ENCODE measurements at regions not wholly inside any gene's neighbourhood (a gene's known extent, or its start where the extent isn't known, plus 50 kb on each side); places are given as distances from the start of the nearest gene placed in this dataset.

GRCh38 chr11:40062616-40063015 is 1396.8 kb downstream of the LRRC4C start:
- DNase-seq: no peak

DNA sequence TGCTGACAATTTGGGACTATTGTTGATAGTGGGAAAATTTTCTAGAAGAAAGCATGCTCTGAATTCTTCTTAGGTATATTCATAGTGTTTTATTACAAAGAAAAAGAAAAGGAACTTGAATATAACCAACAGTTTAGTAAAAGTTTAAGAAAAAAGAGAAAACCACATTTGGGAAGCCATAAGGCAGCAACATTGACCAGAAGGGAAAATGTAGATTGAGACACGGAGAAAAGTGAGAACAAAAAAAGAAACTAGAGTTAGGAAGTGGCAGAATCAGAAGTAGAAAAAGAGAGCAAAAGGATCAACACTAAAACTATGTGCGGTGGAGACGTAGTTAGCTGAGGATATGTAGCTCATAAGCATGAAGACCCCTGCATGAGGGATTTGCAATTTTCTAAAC is 1398.2 kb downstream of the LRRC4C start:
- no peak for DNase-seq

- no peak for DNase-seq
Observed at GRCh38 chr11:40054631-40055030, 1404.8 kb downstream of the LRRC4C start.

GRCh38 chr11:40045312-40045711 is 1414.1 kb downstream of the LRRC4C start:
- DNase-seq: no peak

GRCh38 chr11:40037005-40037404 is 1422.4 kb downstream of the LRRC4C start:
- no peak for DNase-seq

GRCh38 chr11:40032331-40032730 is 1427.1 kb downstream of the LRRC4C start:
- DNase-seq: no peak

- no peak for DNase-seq
Observed at GRCh38 chr11:40030867-40031266, 1428.6 kb downstream of the LRRC4C start.

DNA sequence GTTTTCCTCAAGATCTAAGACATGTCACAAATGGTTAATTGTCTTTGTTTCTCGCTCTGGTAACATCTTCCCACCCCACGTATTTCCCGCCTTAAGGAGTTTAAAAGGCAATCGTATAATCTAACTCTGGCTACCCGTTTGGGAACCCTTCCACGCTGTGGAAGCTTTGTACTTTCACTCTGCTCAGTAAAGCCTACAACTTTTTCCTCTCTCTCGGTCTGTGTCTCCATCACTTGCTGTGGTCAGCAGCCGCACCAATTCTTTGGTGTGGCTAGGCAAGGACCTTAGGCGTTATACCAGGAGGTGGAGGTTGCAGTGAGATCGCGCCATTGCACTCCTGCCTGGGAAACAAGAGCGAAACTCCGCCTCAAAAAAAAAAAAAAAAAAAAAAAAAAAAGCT is 1430.1 kb downstream of the LRRC4C start:
- no peak for DNase-seq

DNA sequence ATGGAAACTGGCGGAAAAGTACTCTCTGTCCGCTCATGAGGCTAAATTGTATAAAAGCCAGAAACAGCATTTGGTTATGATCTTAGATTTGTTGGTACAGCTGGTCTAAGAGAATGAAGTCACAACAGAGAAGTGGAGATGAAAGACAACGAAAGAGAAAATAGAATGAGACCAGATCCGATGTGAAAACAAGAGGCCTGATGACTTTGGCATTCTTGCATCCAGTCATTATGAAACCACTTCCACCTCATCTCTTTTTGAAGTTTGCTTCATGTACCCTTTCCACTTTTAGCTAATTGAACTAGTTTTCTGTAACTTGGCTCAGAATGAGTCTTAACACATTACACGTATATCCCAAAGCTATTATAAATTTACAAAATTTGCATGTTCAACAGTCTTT is 1431.7 kb downstream of the LRRC4C start:
- DNase-seq: no peak

DNA sequence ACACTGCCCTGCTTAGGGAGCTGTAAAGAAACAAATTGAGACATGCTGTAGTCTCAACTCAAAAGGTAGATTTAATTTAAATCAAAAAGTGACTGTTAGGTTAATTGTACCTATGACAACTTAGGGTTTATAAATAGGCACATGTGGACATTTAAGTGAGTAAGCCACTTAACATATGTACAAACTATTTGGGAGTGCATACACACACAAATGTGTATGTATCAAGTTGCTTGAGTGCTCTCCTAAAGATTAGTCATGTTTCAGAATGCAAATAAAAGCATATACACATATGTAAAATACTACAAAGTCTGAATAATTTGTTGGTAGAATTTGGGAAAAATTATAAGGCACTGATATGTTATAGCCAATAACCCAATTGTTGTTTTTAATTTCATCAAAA is 1435.7 kb downstream of the LRRC4C start:
- no peak for DNase-seq

DNA sequence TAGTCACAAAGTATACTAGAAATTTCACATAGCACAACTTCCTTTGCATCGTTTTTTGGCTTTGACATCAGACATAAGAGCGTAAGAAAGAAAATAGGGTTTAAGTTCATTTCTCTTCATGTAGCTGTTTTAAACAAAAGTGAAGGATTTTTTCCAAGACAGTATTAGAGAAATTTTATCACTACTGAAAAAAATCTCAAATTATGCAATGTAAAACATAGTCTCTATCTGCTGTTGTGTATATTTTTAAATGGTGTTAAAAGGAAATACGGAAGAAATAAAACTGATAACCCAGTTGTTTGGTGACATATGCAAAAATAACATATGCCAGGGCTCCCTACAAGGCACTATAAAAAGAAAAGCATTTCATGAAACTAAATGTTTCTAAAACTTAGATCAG is 1449.4 kb downstream of the LRRC4C start:
- DNase-seq: no peak

DNA sequence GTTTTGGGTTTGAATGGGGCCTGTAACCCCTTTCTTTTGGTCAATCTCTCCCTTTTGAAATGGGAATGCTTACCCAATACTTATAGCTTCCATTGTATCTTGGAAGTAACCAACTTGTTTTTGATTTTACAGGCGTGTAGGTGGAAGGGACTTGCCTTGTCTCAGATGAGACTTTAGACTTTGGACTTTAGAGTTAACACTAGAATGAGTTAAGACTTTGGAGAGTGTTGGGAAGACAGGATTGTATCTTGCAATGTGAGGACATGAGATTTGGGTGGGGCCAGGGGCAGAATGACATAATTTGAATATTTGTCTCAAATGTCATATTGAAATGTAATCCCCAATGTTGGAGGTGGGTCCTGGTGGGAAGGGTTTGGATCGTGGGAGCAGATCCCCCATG is 1466.9 kb downstream of the LRRC4C start:
- DNase-seq: no peak

DNA sequence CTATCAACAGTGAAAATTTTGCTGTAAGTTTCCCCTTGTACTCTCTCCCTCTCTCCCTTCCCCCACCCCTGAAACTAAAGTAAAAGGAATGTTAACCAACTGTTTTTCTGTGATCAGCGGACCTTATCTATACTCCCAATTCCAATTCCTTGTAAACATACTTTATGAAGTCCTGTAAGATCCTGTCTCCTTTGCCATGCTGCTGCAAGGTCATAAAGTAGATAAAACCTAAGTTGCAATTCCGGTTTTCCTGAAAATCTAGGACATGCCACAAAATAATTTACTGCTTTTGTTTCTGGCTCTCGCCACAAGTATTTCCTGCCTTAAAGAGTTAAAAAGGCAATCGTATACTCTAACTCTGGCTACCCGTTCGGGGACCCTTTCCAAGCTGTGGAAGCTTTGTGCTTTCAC is 1469.0 kb downstream of the LRRC4C start:
- DNase-seq: no peak

DNA sequence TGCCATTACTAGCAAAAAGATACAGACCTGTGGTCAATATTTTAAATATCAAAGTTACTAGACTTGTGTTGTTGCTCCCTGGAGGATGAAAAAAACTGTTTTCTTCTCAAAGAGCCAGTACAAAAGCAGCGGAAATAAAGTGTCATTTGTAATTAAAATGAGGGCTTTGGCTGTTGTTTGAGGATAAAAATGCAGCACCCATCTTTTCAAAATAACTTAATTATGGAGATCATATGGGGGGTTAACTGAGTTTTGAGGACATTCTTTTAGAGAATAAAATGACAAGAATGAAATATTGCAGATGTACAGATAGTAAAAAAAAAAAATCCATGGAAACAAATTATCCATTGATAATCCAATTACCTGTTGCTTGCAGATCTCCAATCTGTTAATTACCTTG is 1484.4 kb downstream of the LRRC4C start:
- DNase-seq: no peak

DNA sequence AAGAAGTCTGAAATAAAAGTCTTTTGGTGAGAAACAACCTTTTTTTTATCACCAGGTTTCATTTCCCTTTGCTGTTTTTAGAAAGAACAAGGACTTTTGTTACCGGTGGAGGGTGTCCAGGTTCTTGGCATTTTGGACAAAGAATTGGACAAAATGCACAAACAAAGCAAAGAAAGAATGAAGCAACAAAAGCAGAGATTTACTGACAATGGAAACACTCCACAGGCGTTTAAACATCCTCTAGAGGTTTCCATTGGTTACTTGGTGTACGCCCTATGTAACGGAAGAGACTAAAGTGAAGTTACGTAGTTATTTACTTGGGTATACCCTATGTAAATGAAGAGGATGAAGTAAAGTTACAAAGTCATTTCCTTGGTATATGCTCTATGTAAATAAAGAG is 1487.0 kb downstream of the LRRC4C start:
- DNase-seq: no peak

GRCh38 chr11:39971938-39972337 is 1487.5 kb downstream of the LRRC4C start:
- DNase-seq: no peak

GRCh38 chr11:39968071-39968470 is 1491.4 kb downstream of the LRRC4C start:
- DNase-seq: no peak

- no peak for DNase-seq
Observed at GRCh38 chr11:39965701-39966100, 1493.8 kb downstream of the LRRC4C start.

GRCh38 chr11:39960206-39960605 is 1499.2 kb downstream of the LRRC4C start:
- DNase-seq: no peak

GRCh38 chr11:39932966-39933365 is 1526.5 kb downstream of the LRRC4C start:
- no peak for DNase-seq

- no peak for DNase-seq
Observed at GRCh38 chr11:39917256-39917655, 1542.2 kb downstream of the LRRC4C start.

DNA sequence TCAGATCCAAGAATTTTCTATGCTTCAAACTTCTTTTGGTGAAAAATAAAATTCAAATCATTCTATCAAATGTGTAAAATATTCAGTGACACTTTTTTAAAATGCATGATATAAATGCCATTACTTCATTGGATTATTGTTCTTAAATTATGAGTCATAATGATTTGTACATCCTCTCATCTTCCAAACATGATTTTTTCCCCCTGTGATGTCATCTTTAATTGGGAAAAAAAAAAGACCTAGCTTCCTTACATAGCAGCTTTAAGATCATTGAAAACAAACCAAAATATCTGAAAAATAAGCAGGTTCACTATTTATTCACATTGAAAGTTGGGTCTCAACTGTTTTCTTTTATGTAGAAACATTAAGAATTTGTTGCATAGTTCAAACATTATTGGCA is 1549.4 kb downstream of the LRRC4C start:
- DNase-seq: no peak

GRCh38 chr11:39860931-39861330 is 1598.5 kb downstream of the LRRC4C start:
- no peak for DNase-seq

- DNase-seq: no peak
Observed at GRCh38 chr11:39817241-39817640, 1642.2 kb downstream of the LRRC4C start.

DNA sequence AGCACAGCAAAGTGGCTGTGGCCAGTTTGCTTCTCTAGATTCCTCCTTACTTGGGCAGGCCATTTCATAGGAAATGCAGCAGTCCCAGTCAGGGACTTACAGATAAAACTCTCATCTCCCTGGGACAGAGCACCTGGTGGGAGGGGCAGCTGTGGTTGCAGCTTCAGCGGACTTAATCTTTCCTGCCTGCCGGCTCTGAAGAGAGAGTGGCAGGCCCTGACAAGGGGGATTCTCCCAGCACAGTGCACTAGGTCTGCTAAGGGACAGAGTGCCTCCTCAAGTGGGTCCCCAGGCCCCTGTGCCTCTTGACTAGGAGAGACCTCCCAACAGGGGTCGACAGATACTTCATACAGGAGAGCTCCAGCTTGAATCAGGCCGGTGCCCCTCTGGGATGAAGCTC is 1649.1 kb downstream of the LRRC4C start:
- no peak for DNase-seq

- DNase-seq: no peak
Observed at GRCh38 chr11:39809833-39810232, 1649.6 kb downstream of the LRRC4C start.

Data from NCI-H510A treated with DMSO at 0.1 percent for 48 hours (cell line).